ENCODE measurements at regions not wholly inside any gene's neighbourhood (a gene's known extent, or its start where the extent isn't known, plus 50 kb on each side); places are given as distances from the start of the nearest gene placed in this dataset.

- ChIA-PET CTCF (interaction anchor here (0.6 kb wide), 1 partner anchor 21 kb away, joined by 3 read pairs; no protein-coding TSS in a partner anchor), POLR2A (no interaction called here)
- no peaks in the 10 kb centered on the region for H3K36me3 ChIP-seq (replicated peaks in 1 of 2; ENCODE audit: control extremely low read depth in 1 of 2, control insufficient read depth in 1 of 2, extremely low read depth in 1 of 2, insufficient read depth in 2 of 2, low read length in 1 of 2)
- H2AFZ ChIP-seq (ENCODE audit: insufficient read depth, low read depth, low read length, poor library complexity, severe bottlenecking), result no peak overlapping the region
- no peak overlapping the region for H3K4me2 ChIP-seq (replicated peaks; ENCODE audit: low read depth, low read length, poor library complexity, severe bottlenecking)
- no peaks in the 10 kb centered on the region for H3K4me1 ChIP-seq (ENCODE audit: control insufficient read depth in 2 of 2, insufficient read depth in 2 of 2, low read length in 2 of 2)
- DNase-seq (no peak), ATAC-seq (ENCODE audit: low read depth) (no peak)
- Mint-ChIP-seq H3K9me3 (ENCODE audit: insufficient read depth) (no peaks in the 10 kb centered on the region), H3K27me3 (no peaks in the 10 kb centered on the region), H3K27ac (no peak overlapping the region), H3K4me3 (no peak overlapping the region), H3K4me1 (no peaks in the 10 kb centered on the region)
- 76% methylated on average over 15 of the region's 17 CpGs for WGBS (ENCODE audit: insufficient coverage)
- TF ChIP-seq EZH2 (IDR thresholded peaks at IDR 0.05; ENCODE audit: borderline replicate concordance, insufficient read depth, low read depth, low read length, poor library complexity, severe bottlenecking), result no peak
- no peak for TF ChIP-seq CTCF (IDR thresholded peaks at IDR 0.05)
- H3K9ac ChIP-seq (ENCODE audit: low read length), result no peak overlapping the region
- H3K4me3 ChIP-seq (ENCODE audit: control extremely low read depth in 1 of 5, extremely low read depth in 1 of 5, insufficient read depth in 1 of 5, low read depth in 2 of 5, low read length in 4 of 5), result no peak overlapping the region
- intact Hi-C loops (cut with micrococcal nuclease), result no loop called here
- no peak overlapping the region for H3K27ac ChIP-seq (ENCODE audit: low read length in 2 of 2)
- no peaks in the 10 kb centered on the region for H4K20me1 ChIP-seq (ENCODE audit: control insufficient read depth, insufficient read depth, low read length, poor library complexity, severe bottlenecking)
- no peaks in the 10 kb centered on the region for H3K79me2 ChIP-seq (ENCODE audit: control insufficient read depth, insufficient read depth, low read length)
- H3K27me3 ChIP-seq (replicated peaks in 1 of 4; ENCODE audit: control extremely low read depth in 1 of 4, control insufficient read depth in 3 of 4, insufficient read depth in 4 of 4, low read length in 3 of 4), result peaks cover 0 to 3% (median 0%) of the 10 kb centered on the region in 4 experiments
- peaks cover 0 to 9% (median 0%) of the 10 kb centered on the region in 3 donors for H3K9me3 ChIP-seq (ENCODE audit: control extremely low read depth in 1 of 3, control insufficient read depth in 2 of 3, insufficient read depth in 1 of 3, low read length in 2 of 3)
These were observed 435.2 kb upstream of the B3GAT1 start for GRCh38 chr11:134847083-134847715.

- ChIA-PET CTCF (no interaction called here), POLR2A (no interaction called here)
- no peaks in the 10 kb centered on the region for H3K9me3 Mint-ChIP-seq (ENCODE audit: insufficient read depth)
- Histone ChIP-seq H3K9me3 (ENCODE audit: control extremely low read depth in 1 of 3, control insufficient read depth in 2 of 3, insufficient read depth in 1 of 3, low read length in 2 of 3) (peaks cover 0 to 6% (median 0%) of the 10 kb centered on the region in 3 donors), H3K36me3 (replicated peaks in 1 of 2; ENCODE audit: control extremely low read depth in 1 of 2, control insufficient read depth in 1 of 2, extremely low read depth in 1 of 2, insufficient read depth in 2 of 2, low read length in 1 of 2) (no peaks in the 10 kb centered on the region), H3K4me3 (ENCODE audit: control extremely low read depth in 1 of 5, extremely low read depth in 1 of 5, insufficient read depth in 1 of 5, low read depth in 2 of 5, low read length in 4 of 5) (no peak overlapping the region), H3K9ac (ENCODE audit: low read length) (no peak overlapping the region), H2AFZ (ENCODE audit: insufficient read depth, low read depth, low read length, poor library complexity, severe bottlenecking) (no peak overlapping the region), H3K4me1 (ENCODE audit: control insufficient read depth in 2 of 2, insufficient read depth in 2 of 2, low read length in 2 of 2) (no peaks in the 10 kb centered on the region), H3K27ac (ENCODE audit: low read length in 2 of 2) (no peak overlapping the region), H3K79me2 (ENCODE audit: control insufficient read depth, insufficient read depth, low read length) (no peaks in the 10 kb centered on the region), H4K20me1 (ENCODE audit: control insufficient read depth, insufficient read depth, low read length, poor library complexity, severe bottlenecking) (no peaks in the 10 kb centered on the region), H3K27me3 (replicated peaks in 1 of 4; ENCODE audit: control extremely low read depth in 1 of 4, control insufficient read depth in 3 of 4, insufficient read depth in 4 of 4, low read length in 3 of 4) (peaks cover 0 to 3% (median 0%) of the 10 kb centered on the region in 4 experiments), H3K4me2 (replicated peaks; ENCODE audit: low read depth, low read length, poor library complexity, severe bottlenecking) (no peak overlapping the region)
- H3K4me1 Mint-ChIP-seq, result no peaks in the 10 kb centered on the region
- DNase-seq, result no peak
- H3K27ac Mint-ChIP-seq, result no peak overlapping the region
- intact Hi-C loops (cut with micrococcal nuclease), result no loop called here
- no peak overlapping the region for H3K4me3 Mint-ChIP-seq
- no peak for ATAC-seq (ENCODE audit: low read depth)
- TF ChIP-seq CTCF (IDR thresholded peaks at IDR 0.05) (no peak), EZH2 (IDR thresholded peaks at IDR 0.05; ENCODE audit: borderline replicate concordance, insufficient read depth, low read depth, low read length, poor library complexity, severe bottlenecking) (no peak)
- peaks cover 4% of the 10 kb centered on the region for H3K27me3 Mint-ChIP-seq
- 84% methylated on average over 7 of the region's 11 CpGs for WGBS (ENCODE audit: insufficient coverage)
These were observed 434.5 kb upstream of the B3GAT1 start for GRCh38 chr11:134846328-134847082.
